Esophagus mucosa (tissue), 1 donor: ENCODE measurements at regions not wholly inside any gene's neighbourhood (a gene's known extent, or its start where the extent isn't known, plus 50 kb on each side); places are given as distances from the start of the nearest gene placed in this dataset.

Experiments used
- ATAC-seq: fragments of 200-7000 bp; cut with Tn5 transposase; one replicate; pipeline ENCODE4 v1.9.1; 2020
- donor health status: DM: yes; HTN: yes; CAD: no.

DNA sequence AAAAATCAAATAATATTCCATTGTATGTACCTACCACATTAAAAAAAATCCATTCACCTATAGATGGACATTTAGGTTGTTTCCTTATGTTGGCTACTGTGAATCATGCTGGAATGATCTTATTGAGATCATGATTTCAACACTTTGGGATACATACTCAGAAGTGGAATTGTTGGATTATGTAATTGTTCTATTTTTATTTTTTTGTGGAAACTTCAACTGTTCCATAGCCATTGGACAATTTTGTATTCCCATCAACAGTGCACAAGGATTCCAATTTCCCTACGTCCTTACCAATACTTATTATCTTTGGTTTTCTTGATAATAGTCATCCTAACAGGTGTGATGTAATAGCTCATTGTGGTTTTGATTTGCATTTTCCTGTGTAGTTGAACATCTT is 834.0 kb downstream of the MAFB start:
- no peak for ATAC-seq

DNA sequence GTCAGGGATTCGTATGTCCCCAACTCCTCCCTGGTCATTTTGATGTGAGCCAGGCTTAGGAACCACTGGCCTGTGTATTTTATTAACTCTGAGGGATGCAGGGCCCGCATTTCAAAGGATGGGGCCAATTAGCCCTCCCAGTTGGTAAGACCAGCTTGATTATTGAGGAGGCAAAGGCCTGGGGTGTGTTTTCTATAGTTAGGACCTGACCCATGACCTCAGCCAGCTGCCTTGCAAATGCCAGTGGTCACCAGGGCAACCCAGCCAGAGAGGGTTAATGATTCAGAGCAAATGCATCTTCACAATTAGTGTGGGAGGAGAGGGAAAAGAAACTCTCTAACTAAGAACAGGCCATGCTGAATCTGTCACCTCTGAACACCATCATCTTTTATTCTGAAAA is 835.4 kb downstream of the MAFB start:
- ATAC-seq = no peak

DNA sequence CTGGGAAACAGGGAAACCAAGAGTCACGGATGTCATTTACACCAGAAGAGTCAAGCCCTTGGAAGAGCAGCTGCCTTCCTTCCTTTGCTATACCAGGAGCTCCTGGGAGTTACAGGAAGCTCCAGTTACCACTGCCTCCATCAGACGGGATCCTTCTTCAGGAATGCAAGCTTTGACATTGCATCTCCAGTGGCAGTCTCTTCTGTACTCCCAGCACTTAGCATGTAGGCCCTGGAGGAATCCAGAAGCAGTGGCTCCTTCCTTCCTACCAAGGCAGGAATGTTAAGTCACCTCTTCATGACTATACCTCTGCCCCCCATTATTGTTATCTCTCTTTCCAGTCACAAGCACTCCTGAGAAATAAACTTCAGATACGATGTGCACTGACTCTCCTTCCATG is 836.0 kb downstream of the MAFB start:
- no peak for ATAC-seq

DNA sequence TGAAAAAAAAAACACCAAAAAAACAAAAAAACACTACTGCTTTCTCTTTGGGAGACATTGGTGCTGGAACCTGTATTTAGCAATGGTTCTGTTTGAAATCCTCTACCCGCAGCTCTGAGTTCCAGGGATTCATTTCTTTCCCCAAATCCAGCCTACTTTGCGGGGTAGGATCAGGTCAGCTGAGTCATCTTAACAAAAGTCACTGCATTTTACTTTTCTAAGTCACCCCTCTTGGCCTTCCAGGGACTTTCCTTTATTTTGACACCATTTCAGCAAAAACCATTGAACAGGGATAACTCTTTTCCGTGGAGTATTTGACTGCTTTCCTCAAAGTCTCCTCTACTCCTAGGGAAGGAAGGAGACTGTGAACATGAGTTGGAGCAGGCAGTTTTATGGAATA is 837.6 kb downstream of the MAFB start:
- no peak for ATAC-seq

DNA sequence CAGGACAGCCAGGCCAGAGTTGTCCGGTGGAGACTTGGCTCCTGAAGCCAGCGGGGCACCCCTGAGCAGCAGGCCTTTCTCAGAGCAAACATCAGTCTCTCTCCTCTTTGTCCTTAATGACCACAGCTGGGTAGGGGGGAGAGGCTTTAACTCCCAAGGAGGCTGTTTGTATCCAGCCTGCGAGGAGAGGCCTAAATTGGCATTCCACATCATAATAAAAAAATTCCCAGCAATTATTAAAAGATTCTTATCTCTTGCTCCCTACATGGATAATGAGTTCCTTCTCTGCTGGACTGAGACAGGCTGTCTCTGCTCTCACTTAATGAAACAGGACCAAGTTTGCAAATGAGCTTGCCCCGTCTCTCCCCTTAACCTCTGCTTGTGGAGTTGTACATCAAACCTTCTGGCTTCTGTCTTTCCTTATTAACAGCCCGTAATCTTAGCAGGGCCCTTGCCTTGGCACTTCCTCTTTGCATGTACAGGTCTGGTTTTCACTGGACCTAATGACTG is 838.2 kb downstream of the MAFB start:
- ATAC-seq = no peak

DNA sequence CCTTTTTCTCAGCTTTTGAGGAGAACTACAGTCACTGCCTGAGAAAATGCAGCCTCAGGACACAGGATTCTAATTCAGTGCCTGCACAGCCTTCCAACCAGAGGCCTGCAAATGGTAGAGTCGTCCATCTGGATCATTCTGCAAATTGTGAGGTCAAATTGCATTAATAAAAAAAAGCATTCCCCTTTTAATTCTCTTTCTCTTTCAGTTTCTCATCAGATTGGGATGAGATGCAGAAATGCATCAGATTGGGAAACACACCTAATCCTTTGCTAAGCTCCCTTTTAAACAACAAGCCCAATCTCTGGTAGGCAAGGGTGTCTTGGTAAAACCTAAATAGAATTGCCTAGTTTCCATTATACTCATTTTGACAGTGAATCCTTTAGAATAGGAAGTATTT is 838.8 kb downstream of the MAFB start:
- no peak for ATAC-seq

DNA sequence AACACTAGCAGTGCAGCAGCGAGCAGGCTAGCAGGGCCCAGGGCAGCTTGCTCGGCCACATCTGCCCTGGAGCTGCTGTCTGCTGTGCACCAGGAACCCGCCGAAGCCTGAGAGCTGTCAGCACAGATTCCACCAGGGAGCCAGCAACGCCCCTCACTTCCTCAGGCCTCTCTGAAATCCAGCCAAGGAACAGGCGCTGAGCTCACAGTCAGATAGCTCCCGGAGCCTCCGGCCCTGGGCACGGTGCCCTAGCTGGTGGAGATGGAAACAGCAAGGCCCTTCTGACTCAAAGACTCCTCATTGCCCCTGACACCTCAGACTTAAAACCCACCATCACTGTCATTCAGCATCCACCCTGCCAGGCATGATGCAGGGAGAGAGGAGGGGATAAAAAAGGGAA is 839.4 kb downstream of the MAFB start:
- ATAC-seq = peak; percentile 85

DNA sequence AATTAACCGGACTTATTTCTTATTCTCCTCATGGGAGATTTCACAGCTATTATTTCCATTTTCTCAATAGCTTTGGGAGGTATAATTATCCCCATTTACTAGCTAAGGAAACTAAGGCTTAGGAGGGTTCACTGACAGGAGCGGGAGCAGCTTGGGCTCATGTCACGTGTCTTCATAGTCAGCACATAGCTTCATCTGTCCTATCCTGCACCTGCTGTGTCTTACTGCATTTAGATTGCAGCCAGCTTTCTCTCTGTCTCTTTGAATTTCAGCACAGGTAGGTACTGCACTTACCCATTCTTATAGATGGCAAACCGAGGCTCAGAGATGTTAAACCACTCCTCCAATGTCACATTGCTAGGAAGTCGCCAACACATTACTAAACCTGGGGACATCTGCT is 839.9 kb downstream of the MAFB start:
- peak; percentile 35 for ATAC-seq

DNA sequence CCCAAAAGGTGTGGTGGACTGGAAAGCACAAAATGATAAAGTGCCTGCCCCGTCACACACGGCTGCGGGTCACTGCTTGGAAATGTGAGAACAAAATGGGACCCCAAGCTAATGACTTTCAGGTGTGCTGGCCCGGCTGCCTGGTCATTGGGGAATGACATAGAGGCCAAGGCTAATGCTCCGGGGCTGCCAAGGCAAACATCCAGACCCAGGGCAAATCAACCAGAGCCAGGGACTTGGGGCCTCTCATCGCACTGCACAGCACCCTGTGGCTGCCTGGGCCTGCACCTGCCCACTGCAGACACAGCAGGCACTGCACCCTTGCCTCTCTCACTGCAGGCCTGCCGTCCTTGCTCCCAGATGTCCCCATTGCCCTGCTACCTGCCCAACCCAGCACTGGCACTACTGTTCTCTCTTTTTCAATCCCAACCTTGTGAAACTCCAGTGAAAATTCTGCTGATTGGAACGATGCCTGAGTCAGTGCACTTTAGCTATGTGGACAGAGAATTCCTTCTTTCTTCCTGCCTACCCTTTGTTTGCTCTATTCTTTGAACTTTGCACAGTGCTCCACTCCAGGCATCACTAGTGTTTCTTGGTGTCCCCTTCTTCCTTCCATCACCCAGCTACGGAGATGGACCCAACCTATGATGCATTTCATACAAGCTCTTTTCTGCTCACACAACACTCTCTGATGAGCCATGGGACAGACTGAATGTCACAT is 849.5 kb downstream of the MAFB start:
- ATAC-seq = no peak

DNA sequence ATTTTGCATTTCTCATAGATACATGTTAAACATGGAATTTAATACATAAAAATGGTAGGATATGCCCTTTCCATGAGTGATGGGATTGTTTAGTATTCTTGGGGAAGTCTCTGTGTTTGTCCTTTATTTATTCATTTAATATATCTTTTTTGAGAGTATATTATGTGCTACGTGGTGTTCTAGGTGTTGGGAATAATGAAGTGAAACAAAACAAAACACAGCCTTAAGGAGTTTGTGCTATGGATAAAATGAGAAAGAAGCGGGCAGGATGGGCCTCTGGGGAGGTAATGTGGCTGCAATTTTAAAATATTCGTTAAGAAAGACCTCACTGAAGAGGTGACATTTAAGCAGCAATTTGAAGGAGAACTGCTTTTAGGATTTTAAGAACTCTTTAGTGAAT is 851.5 kb downstream of the MAFB start:
- no peak for ATAC-seq

DNA sequence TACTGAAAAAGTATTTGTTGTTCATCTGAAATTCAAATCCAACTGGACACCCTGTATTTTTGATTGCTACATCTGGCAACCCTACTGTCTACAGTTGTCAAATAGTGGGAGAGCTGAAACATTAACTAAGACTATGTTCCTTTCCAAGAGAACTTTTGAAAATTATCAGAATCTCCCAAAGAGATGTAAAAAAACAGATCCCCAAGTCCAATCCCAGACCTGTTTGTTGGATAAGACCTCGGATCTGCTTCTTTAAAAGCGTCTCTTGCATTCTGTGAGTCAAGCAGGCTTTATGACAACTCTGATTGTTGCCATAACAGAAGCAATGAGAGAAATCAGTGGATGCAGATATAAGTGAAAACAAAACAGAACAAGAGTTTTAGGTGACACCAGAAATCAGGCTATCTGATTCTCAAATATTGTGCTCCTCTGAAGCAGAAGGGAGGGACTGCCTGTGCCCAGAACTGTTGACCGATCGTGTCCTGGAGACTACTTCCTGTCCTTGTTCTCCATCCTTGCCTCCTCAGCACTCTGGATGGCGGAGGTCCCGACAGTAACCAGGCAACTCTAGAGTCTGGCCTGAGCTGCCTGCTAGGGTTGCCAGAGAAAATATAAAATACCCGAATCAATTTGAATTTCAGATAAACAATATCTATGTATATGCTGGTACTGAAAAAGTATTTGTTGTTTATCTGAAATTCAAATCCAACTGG is 853.8 kb downstream of the MAFB start:
- no peak for ATAC-seq

DNA sequence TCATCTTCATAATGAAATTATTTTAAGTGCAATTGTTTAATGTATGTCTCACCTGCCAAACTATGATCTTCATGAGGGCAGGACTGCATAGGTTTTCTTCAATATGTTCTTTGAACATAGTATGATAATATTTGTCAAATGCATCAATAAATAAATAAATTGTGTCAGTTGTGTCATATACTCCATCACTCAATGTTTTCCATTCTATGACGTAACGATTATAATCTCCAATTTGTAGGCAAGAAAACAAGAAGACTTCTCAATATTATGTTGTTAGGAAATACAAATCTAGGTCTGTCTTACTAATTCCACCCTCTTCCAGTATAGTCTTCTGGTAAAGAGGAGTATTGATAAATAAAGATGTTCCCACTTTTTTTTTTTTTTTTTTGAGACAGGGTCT is 858.1 kb downstream of the MAFB start:
- ATAC-seq = no peak

DNA sequence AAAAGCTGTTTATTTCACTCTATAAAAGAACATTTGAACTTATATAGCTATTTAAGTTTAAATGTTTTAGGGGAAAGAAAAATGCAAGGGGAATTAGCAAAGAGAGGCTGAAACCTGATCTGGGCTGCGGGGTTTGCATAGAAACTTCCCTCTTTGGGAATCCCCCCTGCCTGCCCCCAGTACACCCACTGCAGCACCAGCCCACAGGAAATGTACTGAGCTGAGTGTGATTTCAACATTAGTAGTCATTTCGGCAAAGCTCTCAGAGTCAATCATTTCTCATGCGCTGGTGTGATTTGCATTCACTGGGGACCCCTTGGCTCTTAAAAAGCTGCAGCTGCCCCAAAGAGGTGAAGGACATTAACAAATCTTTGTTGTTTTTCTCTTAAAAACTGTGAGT is 859.4 kb downstream of the MAFB start:
- ATAC-seq = no peak

DNA sequence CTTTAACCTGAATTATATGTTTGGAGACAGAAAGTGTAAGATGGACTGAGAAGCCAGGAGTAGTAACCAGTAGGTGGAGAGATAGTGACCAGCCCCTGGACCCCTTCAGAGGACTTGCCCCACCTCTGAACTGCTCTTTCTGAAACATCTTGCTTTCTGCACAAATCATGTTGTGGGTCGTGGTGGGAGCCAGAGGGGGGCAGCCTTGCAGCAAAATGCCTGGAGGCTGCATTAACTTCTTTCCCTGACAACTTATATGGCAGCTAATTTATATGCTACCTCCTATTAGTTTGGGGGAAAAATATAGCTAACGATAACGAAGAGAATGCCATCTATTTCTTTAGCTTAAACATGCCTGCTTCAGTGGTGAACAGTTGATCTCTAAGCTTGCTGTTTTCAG is 859.8 kb downstream of the MAFB start:
- no peak for ATAC-seq

DNA sequence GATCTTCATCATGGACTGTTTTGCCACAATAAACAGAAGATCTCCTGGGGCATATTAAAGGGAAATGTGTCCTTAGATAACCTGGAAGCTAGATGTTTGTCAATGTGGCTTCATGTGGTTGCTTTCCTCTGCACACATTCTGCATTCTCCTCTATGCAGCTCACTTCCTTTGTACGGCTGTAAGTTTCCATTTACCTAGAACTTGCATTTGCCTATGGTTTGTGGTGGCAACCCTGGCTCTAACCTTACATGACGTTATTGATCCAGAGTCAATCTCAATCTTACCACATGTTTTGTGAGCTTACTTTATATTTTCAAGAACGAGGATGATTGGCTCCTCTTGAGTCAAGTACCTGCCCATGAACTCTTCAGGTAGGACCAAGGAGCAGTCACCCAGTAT is 863.1 kb downstream of the MAFB start:
- peak; percentile 19 for ATAC-seq

DNA sequence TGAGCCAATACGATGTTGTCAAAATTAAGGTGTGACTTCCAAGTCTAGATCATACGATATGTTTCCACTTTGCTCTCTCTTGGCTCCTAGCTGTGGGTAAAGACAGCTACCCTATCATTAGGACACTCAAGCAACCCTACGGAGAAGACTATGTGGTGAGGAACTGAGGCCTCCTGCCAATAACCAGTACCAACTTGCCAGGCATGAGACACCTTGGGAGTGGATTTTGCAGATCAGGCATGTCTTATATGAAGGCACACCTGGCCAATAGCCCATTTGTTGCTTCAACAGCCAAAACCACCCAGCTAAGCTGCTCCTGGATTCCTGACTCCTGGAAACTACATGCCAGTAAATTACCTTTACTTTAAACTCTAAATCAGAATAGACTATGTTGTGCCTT is 863.4 kb downstream of the DHX35 start:
- peak; percentile 96 for ATAC-seq

DNA sequence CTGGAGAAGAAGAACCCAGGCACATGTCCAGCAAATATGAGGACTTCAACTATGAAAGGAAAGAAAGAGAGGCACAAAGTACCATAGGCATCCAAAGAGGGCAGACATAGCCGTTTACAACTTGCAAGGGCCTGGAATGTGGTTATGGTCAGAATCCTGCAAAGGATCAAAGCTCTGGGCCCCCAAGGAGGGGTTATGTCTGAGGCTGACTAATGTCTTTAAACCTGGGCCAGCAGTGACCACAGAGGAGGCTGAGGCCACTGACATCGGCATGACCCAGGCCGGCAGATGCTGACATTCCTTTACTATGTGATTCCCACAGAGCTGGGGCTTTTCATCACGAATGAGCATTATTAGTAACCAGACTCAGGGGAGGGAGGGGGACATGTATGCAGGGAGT is 861.1 kb downstream of the DHX35 start:
- ATAC-seq = no peak

DNA sequence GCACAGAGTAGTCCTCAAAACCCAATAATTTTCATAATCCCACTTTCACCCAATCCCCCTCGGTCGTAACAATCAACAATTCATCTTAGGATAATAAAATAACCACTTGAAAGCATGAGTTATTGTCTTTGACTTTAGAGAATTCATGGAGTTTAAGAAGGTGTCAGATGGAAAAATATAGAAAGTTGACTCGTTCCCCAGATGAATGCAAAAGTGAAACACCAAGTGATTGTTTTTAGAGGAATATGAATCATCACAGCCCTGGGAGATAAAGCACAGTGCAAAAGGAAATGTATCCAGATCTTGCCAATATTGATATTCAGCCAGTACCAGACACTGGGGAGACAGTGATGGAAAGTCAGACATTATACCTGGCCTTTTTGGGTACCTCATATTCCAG is 860.5 kb downstream of the DHX35 start:
- ATAC-seq = no peak

DNA sequence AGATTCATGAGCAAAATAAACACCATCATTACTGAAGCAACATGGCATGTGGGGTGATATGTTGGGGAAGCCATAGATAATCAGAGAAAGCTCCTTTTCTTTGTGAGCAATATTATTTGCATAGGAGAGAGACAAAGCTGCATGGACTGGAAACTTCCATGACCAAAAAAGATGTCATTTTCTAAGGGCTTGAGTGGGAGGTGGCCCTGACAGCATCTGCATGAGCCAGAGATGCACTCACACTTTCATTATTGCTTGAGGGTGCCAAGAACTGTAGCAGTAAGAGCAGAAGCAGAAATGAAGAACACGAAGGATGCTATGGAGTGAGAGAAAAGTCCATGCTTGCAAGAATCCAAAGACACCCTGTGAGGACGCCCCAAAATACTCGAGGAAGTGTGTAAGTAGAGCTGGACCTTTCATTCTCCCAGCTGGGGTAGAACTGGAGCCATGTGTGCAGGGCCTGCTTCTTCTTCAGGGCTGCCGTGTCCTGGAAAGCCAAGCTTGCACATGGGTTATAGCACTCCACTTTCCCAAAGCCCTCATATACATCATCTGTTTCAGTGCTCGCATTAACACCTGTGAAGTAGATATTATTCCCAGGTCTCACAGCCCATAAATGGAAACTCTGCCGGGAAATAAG is 851.2 kb downstream of the DHX35 start:
- ATAC-seq = no peak

DNA sequence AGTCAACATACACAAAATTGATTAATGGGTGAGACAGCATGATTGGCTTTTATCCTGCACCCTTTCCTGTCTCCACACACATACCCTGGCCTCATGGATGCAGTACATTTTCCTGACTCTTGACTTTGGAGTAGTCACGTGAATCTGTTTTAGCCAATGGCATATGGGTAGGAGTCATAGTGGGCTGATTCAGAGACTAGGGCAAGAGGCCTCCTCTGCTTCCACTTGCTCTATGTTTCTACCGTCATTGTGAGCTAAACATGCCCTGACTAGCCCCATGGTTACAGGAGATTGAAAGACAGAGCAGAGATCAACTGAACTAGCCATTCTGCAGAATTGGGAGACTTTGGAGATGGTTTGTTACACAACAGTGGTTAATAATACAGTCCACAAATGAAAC is 850.0 kb downstream of the DHX35 start:
- peak; percentile 98 for ATAC-seq

DNA sequence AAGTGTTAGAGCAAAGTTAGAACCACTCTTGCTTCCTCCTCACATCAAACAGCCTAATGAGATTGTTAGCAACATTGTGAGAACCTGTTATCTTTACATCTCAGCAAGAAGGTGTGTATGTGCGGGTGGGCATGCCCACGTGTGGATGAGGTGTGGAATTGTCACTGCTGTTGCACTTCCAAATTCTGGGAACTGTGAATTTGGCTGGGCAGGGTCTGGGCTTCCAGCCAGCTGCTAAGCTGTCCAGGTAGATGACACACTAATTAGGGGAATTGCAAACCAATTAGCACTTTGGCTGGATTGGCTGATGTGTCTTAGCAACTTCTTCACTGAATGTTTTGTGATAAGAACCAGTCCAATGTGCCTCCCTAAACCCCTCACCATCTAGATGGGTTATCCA is 848.2 kb downstream of the DHX35 start:
- no peak for ATAC-seq

DNA sequence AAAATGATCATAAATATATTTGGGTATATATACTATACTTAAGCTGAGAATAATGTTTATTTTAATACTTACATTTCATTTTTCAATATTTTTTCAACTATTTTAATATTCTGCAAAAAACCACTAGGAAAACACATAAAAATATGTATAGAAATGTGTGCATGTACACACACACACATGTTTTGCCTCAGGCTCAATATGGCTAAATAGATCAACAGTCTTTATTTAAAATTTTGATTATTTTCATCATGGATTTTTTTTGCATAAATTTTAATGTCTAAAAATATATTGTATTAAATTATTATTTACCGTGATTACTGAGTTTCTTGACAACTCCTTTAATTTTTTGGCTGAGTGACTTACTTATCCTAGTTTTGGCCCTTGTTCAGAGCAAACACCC is 846.5 kb downstream of the DHX35 start:
- no peak for ATAC-seq

DNA sequence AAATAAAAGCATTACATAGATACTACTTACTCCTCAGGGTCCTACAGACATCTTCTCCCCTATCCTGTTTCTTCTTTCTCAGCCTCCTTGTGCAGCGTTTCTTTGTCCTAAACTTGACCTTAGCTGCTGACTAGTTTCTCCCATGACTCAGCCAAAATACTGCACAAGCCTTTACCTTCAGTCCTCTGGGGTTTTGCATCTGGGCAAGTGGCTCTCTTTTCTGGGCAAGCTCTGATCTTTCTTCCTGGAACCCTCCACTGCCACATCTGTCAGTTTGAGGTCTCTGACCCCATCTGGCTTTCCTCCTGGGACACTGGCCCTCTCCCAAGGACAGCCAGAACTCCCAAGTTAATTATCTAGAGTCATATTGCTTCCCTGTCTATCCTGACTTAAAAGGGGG is 838.4 kb downstream of the DHX35 start:
- ATAC-seq = peak; percentile 78

DNA sequence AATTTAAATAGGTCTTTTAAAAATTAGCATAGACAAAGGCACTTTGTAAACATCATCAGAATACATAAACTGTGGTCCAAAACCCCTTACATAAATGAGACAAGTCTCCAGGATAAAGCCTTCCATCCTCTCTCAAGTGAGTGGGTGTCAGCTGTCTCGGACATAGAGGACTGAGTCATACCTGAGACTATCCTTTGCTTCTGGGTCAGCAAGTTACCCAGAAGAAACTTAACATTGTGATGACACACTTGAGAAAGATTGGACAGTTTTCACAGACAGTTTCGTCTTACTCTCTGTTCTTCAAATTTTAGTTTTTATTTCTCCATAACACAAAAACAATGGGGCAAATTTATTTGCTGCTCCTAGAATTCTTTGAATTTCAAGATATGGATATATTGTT is 838.0 kb downstream of the DHX35 start:
- peak; percentile 72 for ATAC-seq
